SU-DHL-6 (cell line): ENCODE measurements at regions not wholly inside any gene's neighbourhood (a gene's known extent, or its start where the extent isn't known, plus 50 kb on each side); places are given as distances from the start of the nearest gene placed in this dataset.

Experiments
- H2AFZ ChIP-seq: fragments of 200-600 bp; sonication (generic); 2 replicates; pipeline ENCODE4 v1.6.1; 2014; ENCODE audit warnings: low read depth, mild to moderate bottlenecking, moderate library complexity, mixed read lengths, antibody characterized with exemption, low read length; ENCODE audit not compliant: severe bottlenecking
- H3F3A ChIP-seq: fragments of 200-600 bp; shearing (Covaris generic); 2 replicates; pipeline ENCODE4 v1.6.0; 2016; ENCODE audit warnings: antibody characterized with exemption, mild to moderate bottlenecking; ENCODE audit not compliant: insufficient read depth
- H3K27ac ChIP-seq: fragments of 200-600 bp; sonication (generic); 2 replicates; pipeline ENCODE4 v1.5.1; 2016; ENCODE audit warnings: low read depth, mild to moderate bottlenecking, low read length, moderate library complexity, mixed read lengths
- H3K27me3 ChIP-seq: fragments of 200-600 bp; sonication (generic), shearing (Covaris generic); 2 replicates; pipeline ENCODE4 v1.6.0; 2014; ENCODE audit warnings: mild to moderate bottlenecking, low read length
- H3K36me3 ChIP-seq: fragments of 200-600 bp; sonication (generic); 2 replicates; pipeline ENCODE4 v1.6.1; 2014; ENCODE audit warnings: mild to moderate bottlenecking, low read length, mixed read lengths
- H3K4me2 ChIP-seq: fragments of 300-600, 200-600 bp; shearing (Covaris generic), sonication (generic); 2 replicates; pipeline ENCODE4 v1.6.0; 2014; ENCODE audit warnings: low read length, low read depth, mild to moderate bottlenecking; ENCODE audit not compliant: poor library complexity, severe bottlenecking
- H3K4me3 ChIP-seq: fragments of 200-600 bp; sonication (generic); 2 replicates; pipeline ENCODE4 v1.5.1; 2014; ENCODE audit warnings: antibody characterized with exemption, low read length, mild to moderate bottlenecking, mixed read lengths; ENCODE audit not compliant: insufficient read depth, poor library complexity, severe bottlenecking
- H3K79me2 ChIP-seq: fragments of 200-600 bp; sonication (generic); 2 replicates; pipeline ENCODE4 v1.6.1; 2014; ENCODE audit warnings: mild to moderate bottlenecking, low read length, moderate library complexity; ENCODE audit not compliant: insufficient read depth
- H3K9ac ChIP-seq: fragments of 200-600 bp; sonication (generic); 2 replicates; pipeline ENCODE4 v1.7.0; 2014; ENCODE audit warnings: mild to moderate bottlenecking, low read length
- H3K9me2 ChIP-seq: fragments of 200-600 bp; sonication (generic); replicated peaks from 2 replicates; pipeline ENCODE4 v1.6.1; 2014; ENCODE audit warnings: low read length; ENCODE audit not compliant: insufficient read depth
- H3K9me3 ChIP-seq: fragments of 200-600 bp; sonication (generic); 2 replicates; pipeline ENCODE4 v1.6.1; 2014; ENCODE audit warnings: low read length, mixed read lengths; ENCODE audit not compliant: insufficient read depth
- H4K20me1 ChIP-seq: fragments of 200-600 bp; sonication (generic); 2 replicates; pipeline ENCODE4 v1.6.1; 2014; ENCODE audit warnings: low read depth, mild to moderate bottlenecking, antibody characterized with exemption, low read length, moderate library complexity, mixed read lengths
- CTCF ChIP-seq: fragments of 200-600 bp; sonication (generic); IDR thresholded peaks from one replicate; pipeline ENCODE4 v1.5.1; 2017; ENCODE audit warnings: antibody characterized with exemption, mild to moderate bottlenecking, low read length, moderate library complexity; ENCODE audit not compliant: insufficient read depth, poor library complexity, severe bottlenecking
- EZH2phosphoT487 ChIP-seq: fragments of 200-600 bp; sonication (generic), shearing (Covaris generic); conservative IDR thresholded peaks from 2 replicates; pipeline ENCODE4 v1.6.1; 2018; ENCODE audit warnings: mild to moderate bottlenecking, antibody characterized with exemption, low read length, moderate library complexity, mixed read lengths

- no peak for TF ChIP-seq EZH2phosphoT487
- TF ChIP-seq CTCF: no peak
- Histone ChIP-seq H3K9me3 (no peaks in the 10 kb centered on the region), H3K27me3 (no peaks in the 10 kb centered on the region), H3K9me2 (no peaks in the 10 kb centered on the region), H3K9ac (no peak overlapping the region), H3K4me2 (no peak overlapping the region), H2AFZ (no peak overlapping the region), H3F3A (no peaks in the 10 kb centered on the region), H3K79me2 (no peaks in the 10 kb centered on the region), H3K27ac (no peak overlapping the region), H3K36me3 (no peaks in the 10 kb centered on the region), H4K20me1 (no peaks in the 10 kb centered on the region), H3K4me3 (no peak overlapping the region)
Measured at GRCh38 chr20:40965671-40966070, 63.0 kb upstream of the TOP1 start.

GRCh38 chr20:40966103-40966502 lies 62.5 kb upstream of the TOP1 start:
- Histone ChIP-seq H3K9me3 (no peaks in the 10 kb centered on the region), H3K79me2 (no peaks in the 10 kb centered on the region), H4K20me1 (no peaks in the 10 kb centered on the region), H2AFZ (no peak overlapping the region), H3K27ac (no peak overlapping the region), H3K4me3 (no peak overlapping the region), H3K9me2 (no peaks in the 10 kb centered on the region), H3K36me3 (no peaks in the 10 kb centered on the region), H3K9ac (no peak overlapping the region), H3K27me3 (no peaks in the 10 kb centered on the region), H3F3A (no peaks in the 10 kb centered on the region), H3K4me2 (no peak overlapping the region)
- TF ChIP-seq CTCF (no peak), EZH2phosphoT487 (no peak)

- H3K9me3 ChIP-seq: no peaks in the 10 kb centered on the region
- H4K20me1 ChIP-seq: no peaks in the 10 kb centered on the region
- no peaks in the 10 kb centered on the region for H3K9me2 ChIP-seq
- H3F3A ChIP-seq: no peaks in the 10 kb centered on the region
- no peak overlapping the region for H2AFZ ChIP-seq
- TF ChIP-seq CTCF: no peak
- TF ChIP-seq EZH2phosphoT487: no peak
- H3K4me2 ChIP-seq: no peak overlapping the region
- no peak overlapping the region for H3K4me3 ChIP-seq
- H3K9ac ChIP-seq: no peak overlapping the region
- no peaks in the 10 kb centered on the region for H3K36me3 ChIP-seq
- no peaks in the 10 kb centered on the region for H3K79me2 ChIP-seq
- H3K27ac ChIP-seq: no peak overlapping the region
- H3K27me3 ChIP-seq: no peaks in the 10 kb centered on the region
Measured at GRCh38 chr20:40966516-40967185, 62.0 kb upstream of the TOP1 start.
